ENCODE measurements at regions not wholly inside any gene's neighbourhood (a gene's known extent, or its start where the extent isn't known, plus 50 kb on each side); places are given as distances from the start of the nearest gene placed in this dataset.

- Histone ChIP-seq H3F3A (ENCODE audit: control insufficient read depth, insufficient read depth) (no peaks in the 10 kb centered on the region), H3K79me2 (ENCODE audit: control insufficient read depth, low read length) (no peaks in the 10 kb centered on the region), H3K27ac (ENCODE audit: low read depth, low read length) (no peak overlapping the region), H3K4me3 (ENCODE audit: low read length) (no peak overlapping the region), H3K27me3 (ENCODE audit: control insufficient read depth, low read length) (no peaks in the 10 kb centered on the region), H4K20me1 (ENCODE audit: control insufficient read depth, insufficient read depth, low read depth, low read length) (no peaks in the 10 kb centered on the region), H3K9me3 (ENCODE audit: control insufficient read depth, insufficient read depth, low read length) (peaks cover 16% of the 10 kb centered on the region; the same call in 1 of the 2 replicates), H3K4me2 (ENCODE audit: low read length) (no peak overlapping the region), H3K36me3 (ENCODE audit: control insufficient read depth, low read length) (no peaks in the 10 kb centered on the region), H3K4me1 (ENCODE audit: control insufficient read depth, low read length) (no peaks in the 10 kb centered on the region), H3K9me2 (replicated peaks; ENCODE audit: control insufficient read depth, low read length) (no peaks in the 10 kb centered on the region)
- TF ChIP-seq, protein P1, sequence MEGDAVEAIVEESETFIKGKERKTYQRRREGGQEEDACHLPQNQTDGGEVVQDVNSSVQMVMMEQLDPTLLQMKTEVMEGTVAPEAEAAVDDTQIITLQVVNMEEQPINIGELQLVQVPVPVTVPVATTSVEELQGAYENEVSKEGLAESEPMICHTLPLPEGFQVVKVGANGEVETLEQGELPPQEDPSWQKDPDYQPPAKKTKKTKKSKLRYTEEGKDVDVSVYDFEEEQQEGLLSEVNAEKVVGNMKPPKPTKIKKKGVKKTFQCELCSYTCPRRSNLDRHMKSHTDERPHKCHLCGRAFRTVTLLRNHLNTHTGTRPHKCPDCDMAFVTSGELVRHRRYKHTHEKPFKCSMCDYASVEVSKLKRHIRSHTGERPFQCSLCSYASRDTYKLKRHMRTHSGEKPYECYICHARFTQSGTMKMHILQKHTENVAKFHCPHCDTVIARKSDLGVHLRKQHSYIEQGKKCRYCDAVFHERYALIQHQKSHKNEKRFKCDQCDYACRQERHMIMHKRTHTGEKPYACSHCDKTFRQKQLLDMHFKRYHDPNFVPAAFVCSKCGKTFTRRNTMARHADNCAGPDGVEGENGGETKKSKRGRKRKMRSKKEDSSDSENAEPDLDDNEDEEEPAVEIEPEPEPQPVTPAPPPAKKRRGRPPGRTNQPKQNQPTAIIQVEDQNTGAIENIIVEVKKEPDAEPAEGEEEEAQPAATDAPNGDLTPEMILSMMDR (IDR thresholded peaks at IDR 0.05; ENCODE audit: low read depth, low read length, poor library complexity, severe bottlenecking), result no peak
- TF ChIP-seq EZH2phosphoT487 (IDR thresholded peaks at IDR 0.05; ENCODE audit: borderline replicate concordance, low read length), result no peak
Measured at GRCh38 chr13:90551253-90551652, 796.2 kb upstream of the MIR17HG start.

- TF ChIP-seq, protein P1 (IDR thresholded peaks at IDR 0.05; ENCODE audit: low read depth, low read length, poor library complexity, severe bottlenecking), result no peak
- TF ChIP-seq EZH2phosphoT487 (IDR thresholded peaks at IDR 0.05; ENCODE audit: borderline replicate concordance, low read length), result no peak
- H3K4me1 ChIP-seq (ENCODE audit: control insufficient read depth, low read length), result no peaks in the 10 kb centered on the region
- H3K27me3 ChIP-seq (ENCODE audit: control insufficient read depth, low read length), result no peaks in the 10 kb centered on the region
- H3K4me2 ChIP-seq (ENCODE audit: low read length), result no peak overlapping the region
- H3K79me2 ChIP-seq (ENCODE audit: control insufficient read depth, low read length), result no peaks in the 10 kb centered on the region
- no peaks in the 10 kb centered on the region for H3K36me3 ChIP-seq (ENCODE audit: control insufficient read depth, low read length)
- H3K9me2 ChIP-seq (replicated peaks; ENCODE audit: control insufficient read depth, low read length), result no peaks in the 10 kb centered on the region
- no peaks in the 10 kb centered on the region for H4K20me1 ChIP-seq (ENCODE audit: control insufficient read depth, insufficient read depth, low read depth, low read length)
- H3K4me3 ChIP-seq (ENCODE audit: low read length), result no peak overlapping the region
- H3F3A ChIP-seq (ENCODE audit: control insufficient read depth, insufficient read depth), result no peaks in the 10 kb centered on the region
- no peak overlapping the region for H3K27ac ChIP-seq (ENCODE audit: low read depth, low read length)
- H3K9me3 ChIP-seq (ENCODE audit: control insufficient read depth, insufficient read depth, low read length), result peaks cover 6% of the 10 kb centered on the region; the same call in 1 of the 2 replicates
Measured at GRCh38 chr13:90552702-90553101, 794.8 kb upstream of the MIR17HG start.

DNA sequence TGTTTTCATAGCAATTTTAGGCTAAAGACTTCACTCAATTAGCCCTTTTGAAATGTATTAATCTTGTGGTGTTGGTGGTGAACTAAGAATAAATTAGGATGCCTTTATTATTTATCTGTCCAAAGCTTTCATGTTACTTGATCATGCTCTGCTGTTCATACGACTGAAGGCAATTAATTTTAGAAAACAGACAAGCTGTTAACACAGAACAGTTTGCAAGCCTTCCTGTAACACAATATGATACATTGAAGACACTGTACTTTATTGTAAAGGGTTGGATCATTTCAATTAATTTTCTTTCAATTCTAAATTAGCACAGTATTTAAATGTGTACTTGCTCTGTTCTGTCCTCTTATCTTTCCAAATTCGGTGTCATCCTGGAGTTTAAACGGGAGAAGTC, 794.3 kb upstream of the MIR17HG start:
- Histone ChIP-seq H3K36me3 (ENCODE audit: control insufficient read depth, low read length) (no peaks in the 10 kb centered on the region), H3K27ac (ENCODE audit: low read depth, low read length) (no peak overlapping the region), H3K79me2 (ENCODE audit: control insufficient read depth, low read length) (no peaks in the 10 kb centered on the region), H3K27me3 (ENCODE audit: control insufficient read depth, low read length) (no peaks in the 10 kb centered on the region), H3K4me1 (ENCODE audit: control insufficient read depth, low read length) (no peaks in the 10 kb centered on the region), H3K4me3 (ENCODE audit: low read length) (no peak overlapping the region), H4K20me1 (ENCODE audit: control insufficient read depth, insufficient read depth, low read depth, low read length) (no peaks in the 10 kb centered on the region), H3K4me2 (ENCODE audit: low read length) (no peak overlapping the region), H3K9me3 (ENCODE audit: control insufficient read depth, insufficient read depth, low read length) (peaks cover 1% of the 10 kb centered on the region; the same call in 1 of the 2 replicates), H3F3A (ENCODE audit: control insufficient read depth, insufficient read depth) (no peaks in the 10 kb centered on the region), H3K9me2 (replicated peaks; ENCODE audit: control insufficient read depth, low read length) (no peaks in the 10 kb centered on the region)
- TF ChIP-seq EZH2phosphoT487 (IDR thresholded peaks at IDR 0.05; ENCODE audit: borderline replicate concordance, low read length), result no peak
- TF ChIP-seq, protein P1 (IDR thresholded peaks at IDR 0.05; ENCODE audit: low read depth, low read length, poor library complexity, severe bottlenecking), result no peak
